ENCODE measurements at regions not wholly inside any gene's neighbourhood (a gene's known extent, or its start where the extent isn't known, plus 50 kb on each side); places are given as distances from the start of the nearest gene placed in this dataset.

GRCh38 chr16:86383488-86384262 lies 126.7 kb upstream of the FOXF1 start:
- Histone ChIP-seq H3K9me3 (no peaks in the 10 kb centered on the region), H3K4me1 (peaks cover 13% of the 10 kb centered on the region; the same call in 1 of the 3 replicates), H3K27ac (no peak overlapping the region), H3K4me3 (no peak overlapping the region), H3K4me2 (peak overlapping the region; percentile 36)
- WGBS (ENCODE audit: missing lambda C conversion rate) = 30% methylated on average over 7 of the region's 7 CpGs
- FAIRE-seq (no peak), ATAC-seq (peak; percentile 15 to 46; a peak in 4 of 6 replicates), DNase-seq (ENCODE audit: low read depth in 1 of 2, low spot score in 1 of 2) (peak; percentile 25 to 60)
- POLR2A ChIA-PET = interaction anchor here (1.0 kb wide), 1 partner anchor 13 kb away, joined by 3 read pairs; no protein-coding TSS in a partner anchor
- CTCF ChIA-PET = interaction anchor here (0.7 to 1.5 kb wide), 6 partner anchors 9 to 826 kb away, joined by 3 to 4 read pairs (median 3); no protein-coding TSS in a partner anchor
- no peak for TF ChIP-seq CHD4 (IDR thresholded peaks at IDR 0.05; ENCODE audit: borderline replicate concordance)
- no peak for TF ChIP-seq KDM5A (IDR thresholded peaks at IDR 0.05)
- no peak for TF ChIP-seq MAZ (IDR thresholded peaks at IDR 0.05; ENCODE audit: borderline replicate concordance, low read depth, low read length)
- no peak for TF ChIP-seq CEBPB (IDR thresholded peaks at IDR 0.05)
- no peak for TF ChIP-seq ESRRA (IDR thresholded peaks at IDR 0.05; ENCODE audit: borderline replicate concordance, low read length)
- no peak for TF ChIP-seq HOXB13 (CRISPR knock-in tag; IDR thresholded peaks at IDR 0.05; ENCODE audit: low read depth)
- TF ChIP-seq ZNF302 (CRISPR knock-in tag; IDR thresholded peaks at IDR 0.05) = no peak
- TF ChIP-seq HDAC2 (IDR thresholded peaks at IDR 0.05) = no peak
- no peak for TF ChIP-seq JUNB (IDR thresholded peaks at IDR 0.05)
- TF ChIP-seq PHF8 (IDR thresholded peaks at IDR 0.05; ENCODE audit: borderline replicate concordance, low read depth) = no peak
- no peak for TF ChIP-seq SREBF2 (IDR thresholded peaks at IDR 0.05)
- TF ChIP-seq RARB (CRISPR knock-in tag; IDR thresholded peaks at IDR 0.05) = no peak
- TF ChIP-seq BHLHE40 (IDR thresholded peaks at IDR 0.05; ENCODE audit: low read depth, low read length) = no peak
- TF ChIP-seq HES2 (IDR thresholded peaks at IDR 0.05) = no peak

GRCh38 chr16:86384263-86384649 lies 126.1 kb upstream of the FOXF1 start:
- POLR2A ChIA-PET = interaction anchor here (1.0 kb wide), 1 partner anchor 12 kb away, joined by 3 read pairs; no protein-coding TSS in a partner anchor
- Histone ChIP-seq H3K4me3 (no peak overlapping the region), H3K9me3 (no peaks in the 10 kb centered on the region), H3K4me1 (peaks cover 13% of the 10 kb centered on the region; the same call in 1 of the 3 replicates), H3K4me2 (peak overlapping the region; percentile 36; the same call in 1 of the 3 replicates), H3K27ac (no peak overlapping the region)
- 59% methylated on average over 9 of the region's 9 CpGs for WGBS (ENCODE audit: missing lambda C conversion rate)
- no peak for DNase-seq (ENCODE audit: low read depth in 1 of 2, low spot score in 1 of 2)
- no peak for ATAC-seq
- CTCF ChIA-PET = interaction anchor here (0.7 to 1.5 kb wide), 4 partner anchors 9 to 826 kb away, joined by 3 to 4 read pairs (median 3); no protein-coding TSS in a partner anchor
- no peak for TF ChIP-seq HEYL (CRISPR knock-in tag; IDR thresholded peaks at IDR 0.05)
- TF ChIP-seq POLR2AphosphoS2 (conservative IDR thresholded peaks at IDR 0.05; ENCODE audit: low read length) = no peak
- FAIRE-seq = no peak

GRCh38 chr16:86384980-86385379 lies 125.3 kb upstream of the FOXF1 start:
- ChIA-PET CTCF (interaction anchor here (1.5 kb wide), 1 partner anchor 564 kb away, joined by 3 read pairs; no protein-coding TSS in a partner anchor), POLR2A (no interaction called here)
- TF ChIP-seq TFCP2L1 (CRISPR knock-in tag; IDR thresholded peaks at IDR 0.05) = no peak
- no peak for TF ChIP-seq NPAS2 (CRISPR knock-in tag; IDR thresholded peaks at IDR 0.05; ENCODE audit: borderline replicate concordance)
- no peak for TF ChIP-seq ZSCAN20 (CRISPR knock-in tag; IDR thresholded peaks at IDR 0.05)
- TF ChIP-seq REST (IDR thresholded peaks at IDR 0.05) = no peak
- TF ChIP-seq NFE2L2 (conservative IDR thresholded peaks at IDR 0.05; ENCODE audit: low read length) = no peak
- TF ChIP-seq BHLHE40 (IDR thresholded peaks at IDR 0.05; ENCODE audit: low read depth, low read length) = no peak
- TF ChIP-seq CHD2 (IDR thresholded peaks at IDR 0.05; ENCODE audit: low read length, partially characterized antibody) = no peak
- no peak for TF ChIP-seq ESRRA (IDR thresholded peaks at IDR 0.05; ENCODE audit: borderline replicate concordance, low read length)
- DNase-seq (ENCODE audit: low read depth in 1 of 2, low spot score in 1 of 2) (no peak), FAIRE-seq (no peak), ATAC-seq (no peak)
- Histone ChIP-seq H3K27ac (no peak overlapping the region), H3K9me3 (no peaks in the 10 kb centered on the region), H3K4me3 (no peak overlapping the region), H3K4me1 (peaks cover 13% of the 10 kb centered on the region; the same call in 1 of the 3 replicates), H3K4me2 (no peak overlapping the region)
- 74% methylated on average over 8 of the region's 10 CpGs for WGBS (ENCODE audit: missing lambda C conversion rate)

All from A549 (cell line).